GM21786 (cell line): ENCODE measurements at regions not wholly inside any gene's neighbourhood (a gene's known extent, or its start where the extent isn't known, plus 50 kb on each side); places are given as distances from the start of the nearest gene placed in this dataset.
"Not testable (repeated sequence)": the region's sequence is repeated elsewhere in the genome, so short reads cannot be mapped to it uniquely, and the experiment has no call there.

Experiments
- ATAC-seq: cut with Tn5 transposase; IDR thresholded peaks from one replicate; pipeline ENCODE4 v1.9.1; 2021; ENCODE audit not compliant: unreplicated experiment

DNA sequence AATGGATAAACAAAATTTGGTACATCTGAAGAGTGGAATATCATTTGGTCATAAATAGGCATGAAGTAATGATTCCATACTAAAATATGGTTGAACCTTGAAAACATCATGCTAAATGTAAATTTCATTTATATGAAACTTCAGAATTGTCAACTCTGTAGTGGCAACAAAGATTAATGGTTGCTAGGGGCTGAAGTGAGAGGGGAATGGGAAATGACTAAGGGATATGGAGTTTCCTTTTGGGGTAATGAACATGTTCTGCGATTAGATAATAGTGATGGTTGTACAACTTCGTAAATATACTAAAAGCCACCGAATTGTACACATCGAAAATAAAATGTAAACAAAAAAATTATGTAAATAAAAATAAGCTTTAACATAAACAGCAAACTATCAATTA lies 384.1 kb upstream of the STEAP1 start:
- no peak for ATAC-seq

DNA sequence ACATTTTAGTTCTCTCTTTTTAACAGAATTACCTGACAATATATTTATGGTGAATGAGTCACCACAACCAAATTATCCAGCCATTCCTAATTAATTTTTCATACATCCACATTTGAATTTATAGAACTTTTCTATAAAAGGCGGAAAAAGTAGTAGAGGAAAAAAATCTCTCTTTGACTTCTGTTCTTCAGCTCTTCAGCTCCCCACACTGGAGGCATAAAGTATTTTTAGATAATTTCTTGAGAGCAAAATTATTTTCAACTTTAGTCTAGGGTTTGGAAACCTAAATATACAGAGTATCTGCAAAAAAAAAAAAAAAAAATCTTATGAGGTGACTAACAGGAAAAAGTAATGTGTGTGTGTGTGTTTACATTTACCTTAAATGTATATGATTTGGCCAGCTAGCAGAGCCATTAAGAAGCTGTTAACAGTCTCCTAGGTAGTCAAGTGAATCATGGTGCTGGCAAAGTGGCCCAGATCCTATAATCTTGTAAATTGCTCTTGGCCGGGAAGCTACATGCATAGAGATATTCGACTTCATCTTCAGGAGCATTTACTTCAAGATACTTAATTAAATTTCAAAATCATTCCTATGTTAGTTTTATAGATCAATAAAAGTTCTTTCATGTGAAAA lies 383.1 kb upstream of the STEAP1 start:
- ATAC-seq = no peak

DNA sequence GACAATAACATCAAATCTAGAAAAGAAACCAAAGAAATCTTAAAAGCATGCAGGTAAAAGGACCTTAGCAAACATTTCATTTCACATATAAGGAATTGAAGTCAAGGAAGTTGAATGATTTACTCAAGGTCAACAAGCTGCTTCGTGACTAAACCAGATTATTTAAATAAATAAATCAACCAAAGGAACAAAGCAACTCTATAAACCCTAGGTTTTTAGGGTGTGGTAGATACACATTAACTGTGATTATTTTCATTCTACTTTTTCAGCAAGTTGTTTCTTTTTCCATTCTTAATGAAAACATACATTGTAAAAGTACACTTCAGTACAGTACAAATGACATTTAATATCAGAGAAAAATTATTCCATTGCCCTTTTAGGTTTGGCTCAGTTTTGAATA lies 382.0 kb upstream of the STEAP1 start:
- ATAC-seq = no peak

- ATAC-seq = no peak
These were observed 380.7 kb upstream of the STEAP1 start for GRCh38 chr7:89773611-89774010.

GRCh38 chr7:89775459-89775858 lies 378.8 kb upstream of the STEAP1 start:
- no peak for ATAC-seq

DNA sequence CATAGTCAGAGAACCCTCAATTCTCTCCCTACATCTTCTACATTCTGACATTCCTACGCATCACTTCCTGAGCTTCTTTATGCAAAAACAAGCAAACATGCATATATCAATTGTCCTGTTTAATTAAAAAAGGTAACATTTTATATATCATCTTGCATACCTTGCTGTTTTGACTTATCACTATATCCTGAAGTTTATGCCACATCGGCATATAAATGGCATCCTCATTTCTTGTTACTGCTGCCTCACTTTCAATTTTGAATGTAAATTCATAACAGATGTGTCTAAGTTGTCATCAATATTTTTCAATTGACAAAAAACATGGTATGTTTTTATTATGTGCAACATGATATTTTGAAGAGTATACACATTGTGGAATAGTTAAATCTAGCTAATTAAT lies 377.3 kb upstream of the STEAP1 start:
- no peak for ATAC-seq

GRCh38 chr7:89777499-89777898 lies 376.8 kb upstream of the STEAP1 start:
- ATAC-seq = no peak

- ATAC-seq = no peak
These were observed 374.0 kb upstream of the STEAP1 start for GRCh38 chr7:89780291-89780690.

- no peak for ATAC-seq
These were observed 357.8 kb upstream of the STEAP1 start for GRCh38 chr7:89796481-89796880.

DNA sequence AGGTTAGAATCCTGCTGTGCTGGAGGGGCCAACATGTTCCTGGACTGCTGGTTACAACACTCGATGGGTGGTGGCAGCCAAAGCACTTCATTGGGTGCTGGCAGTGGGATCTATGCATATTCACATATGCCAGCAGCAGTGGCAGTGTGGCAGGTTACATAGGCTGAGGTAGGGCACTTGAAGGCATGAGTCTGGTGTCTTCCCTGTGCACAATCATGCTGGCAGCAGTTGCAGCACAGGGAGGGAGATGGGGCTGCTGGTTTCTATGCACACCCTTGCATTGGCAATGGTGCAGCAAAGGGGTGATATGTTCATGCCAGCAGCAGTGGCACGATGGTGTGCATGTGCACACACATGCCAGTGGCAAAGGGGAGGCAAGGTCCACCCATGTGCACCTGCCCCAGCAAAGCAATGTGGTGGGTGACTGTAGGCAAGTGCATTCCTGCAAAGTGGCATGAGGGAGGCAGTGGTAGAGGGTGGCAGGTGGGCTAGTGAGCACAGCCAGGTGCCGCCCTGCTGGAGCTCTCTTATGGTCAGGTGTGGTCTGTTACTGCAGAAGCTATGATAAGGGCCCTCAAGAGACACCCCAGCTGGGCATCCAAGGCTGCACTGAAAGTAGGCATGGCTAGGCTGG lies 356.2 kb upstream of the STEAP1 start:
- ATAC-seq = no peak

GRCh38 chr7:89798599-89798996 lies 355.7 kb upstream of the STEAP1 start:
- no peak for ATAC-seq

DNA sequence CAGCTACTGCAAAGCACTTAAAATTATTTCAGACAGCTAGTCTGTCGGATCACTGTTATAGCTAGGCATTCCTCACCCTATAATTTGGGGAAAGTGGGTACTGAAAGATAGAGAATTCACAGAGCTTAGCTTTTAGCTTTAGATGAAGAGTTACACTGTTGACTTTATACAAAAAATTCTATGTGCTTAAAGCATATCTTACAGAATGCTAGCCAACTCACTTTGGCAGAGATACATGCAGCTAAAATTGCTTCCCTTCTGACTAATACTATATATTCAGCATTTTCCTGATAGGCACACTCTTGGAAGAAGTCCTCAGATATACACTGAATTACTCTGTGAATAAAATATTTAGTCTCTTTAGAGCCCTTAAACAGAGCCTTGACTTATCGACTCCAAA lies 353.5 kb upstream of the STEAP1 start:
- no peak for ATAC-seq

DNA sequence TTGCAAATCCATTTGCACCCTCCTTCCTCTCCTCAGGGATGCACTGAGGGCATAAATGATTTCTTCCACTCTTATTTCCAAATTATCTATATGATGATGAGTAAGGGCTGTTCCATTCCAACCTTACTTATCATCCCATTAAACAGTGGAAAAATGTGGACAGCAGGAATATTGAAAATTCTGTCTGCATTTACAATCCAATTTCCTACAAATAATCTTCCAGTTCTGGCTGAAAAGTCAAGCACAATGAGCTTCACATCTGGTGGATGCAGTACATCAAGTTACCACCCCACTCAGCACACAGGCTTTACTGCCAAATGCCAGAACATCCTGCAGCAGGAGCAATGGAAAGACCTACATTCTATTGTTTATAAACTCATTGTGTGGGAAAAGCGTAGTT lies 345.0 kb upstream of the STEAP1 start:
- ATAC-seq = no peak

DNA sequence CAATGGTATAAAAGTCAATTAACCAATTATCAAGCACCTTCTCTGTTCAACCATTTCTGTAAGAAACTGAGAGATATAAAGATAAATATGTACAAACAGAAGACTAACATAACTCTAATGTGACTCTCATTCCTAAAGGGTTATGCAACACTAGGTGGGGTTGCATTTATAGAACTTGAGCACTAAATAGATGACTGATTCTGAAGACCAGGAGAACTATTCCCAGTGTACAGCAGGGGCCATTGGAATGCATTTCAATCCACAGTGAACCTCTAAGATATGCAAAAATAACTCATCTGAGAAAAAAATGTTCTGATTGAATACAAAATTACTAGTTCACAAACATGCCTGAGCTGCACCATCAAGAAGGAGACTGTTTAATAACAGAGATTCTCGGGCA lies 341.2 kb upstream of the STEAP1 start:
- ATAC-seq = no peak

DNA sequence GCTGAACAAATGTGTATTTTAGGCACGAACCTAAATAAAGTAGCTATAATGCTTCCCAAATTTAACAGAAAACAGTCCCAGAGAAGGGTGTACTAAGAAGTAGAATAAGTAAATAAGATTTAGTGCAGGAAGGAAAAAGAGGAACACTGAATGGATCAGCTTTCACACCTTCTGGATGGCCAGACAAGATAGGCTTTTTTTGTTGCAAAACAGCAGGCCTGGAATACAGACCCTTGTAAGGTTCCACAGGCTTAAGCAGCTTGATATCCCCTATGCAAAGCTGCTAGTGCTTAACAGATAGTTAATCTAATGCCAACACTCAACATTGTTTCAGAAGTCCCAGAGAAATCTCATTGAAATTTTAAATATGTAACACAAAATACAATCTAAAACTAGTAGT lies 328.1 kb upstream of the STEAP1 start:
- ATAC-seq = no peak

- no peak for ATAC-seq
These were observed 327.7 kb upstream of the STEAP1 start for GRCh38 chr7:89826557-89826956.

DNA sequence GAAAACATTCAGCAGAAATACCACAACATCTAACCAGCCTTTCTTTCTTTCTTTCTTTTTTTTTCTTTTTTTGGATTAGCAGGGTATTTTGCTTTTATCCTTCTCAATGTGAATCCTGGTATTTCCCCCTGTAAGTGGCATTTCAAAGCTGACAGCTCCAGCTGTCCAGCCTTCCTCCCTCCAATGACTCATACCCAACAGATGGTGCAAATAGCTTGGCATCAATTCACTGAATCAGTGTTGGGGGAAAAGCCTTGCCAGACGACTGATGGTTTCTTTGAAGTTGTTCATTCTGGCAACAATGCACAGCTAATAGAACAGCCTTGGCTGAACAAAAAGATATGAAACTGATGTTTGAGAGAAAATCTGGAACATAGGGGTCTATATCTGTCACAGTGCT lies 316.8 kb upstream of the STEAP1 start:
- ATAC-seq = no peak

DNA sequence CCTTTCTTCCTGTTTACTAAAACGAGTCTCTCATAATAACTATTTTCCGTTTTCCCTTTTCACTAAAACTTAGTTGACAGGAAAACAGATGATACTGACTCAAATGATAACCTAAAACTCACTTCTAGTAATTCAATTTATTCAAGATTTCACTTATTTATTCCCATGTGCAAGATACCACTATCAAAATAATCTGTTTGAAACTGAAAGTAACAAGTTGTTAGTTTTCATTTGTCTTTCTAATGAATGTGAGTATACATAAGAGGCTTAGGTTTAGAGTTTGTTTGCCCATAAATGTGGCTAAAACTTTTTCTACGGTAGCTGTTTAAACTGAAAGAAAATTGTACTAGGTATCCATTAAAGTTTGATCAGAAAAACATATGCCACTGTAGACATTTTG lies 314.9 kb upstream of the STEAP1 start:
- peak; percentile 56 for ATAC-seq

DNA sequence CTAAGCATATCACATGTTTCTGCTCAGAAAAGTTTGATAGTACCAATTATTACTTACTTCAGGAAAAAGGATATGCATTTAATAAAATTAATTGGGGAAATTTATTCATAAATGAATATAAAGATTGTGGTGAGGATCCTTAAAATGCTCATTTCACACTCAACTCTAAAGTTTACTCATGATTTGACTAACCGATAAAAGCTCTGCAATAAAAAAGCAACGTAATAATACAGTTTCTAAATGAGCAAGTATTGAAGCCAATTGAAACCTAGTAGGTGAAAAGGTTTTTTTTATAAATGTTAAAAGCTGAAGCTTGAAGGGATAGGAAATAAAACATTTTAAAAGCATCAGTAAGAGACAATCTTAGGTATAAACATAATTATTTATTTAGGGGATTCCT lies 308.3 kb upstream of the STEAP1 start:
- no peak for ATAC-seq

DNA sequence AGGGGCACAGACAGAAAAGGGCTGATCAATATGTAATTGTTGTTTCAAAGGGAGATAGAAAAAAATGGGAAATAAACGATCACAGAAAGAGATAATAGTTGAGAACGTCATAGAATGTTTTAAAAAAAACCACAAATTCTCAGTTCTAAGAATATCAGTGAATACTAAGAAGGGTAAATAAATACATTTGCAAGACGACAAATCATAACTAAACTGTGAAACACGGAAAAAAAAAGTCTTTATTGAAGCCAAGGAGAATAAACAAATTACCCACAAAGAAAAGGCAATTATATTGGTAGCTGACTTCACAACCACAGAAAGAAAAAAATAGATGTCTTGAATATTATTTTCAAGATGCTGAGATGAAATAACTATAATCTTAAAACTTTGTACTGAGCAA lies 305.2 kb upstream of the STEAP1 start:
- no peak for ATAC-seq

- ATAC-seq = not testable (repeated sequence)
These were observed 297.2 kb upstream of the STEAP1 start for GRCh38 chr7:89857053-89857452.

DNA sequence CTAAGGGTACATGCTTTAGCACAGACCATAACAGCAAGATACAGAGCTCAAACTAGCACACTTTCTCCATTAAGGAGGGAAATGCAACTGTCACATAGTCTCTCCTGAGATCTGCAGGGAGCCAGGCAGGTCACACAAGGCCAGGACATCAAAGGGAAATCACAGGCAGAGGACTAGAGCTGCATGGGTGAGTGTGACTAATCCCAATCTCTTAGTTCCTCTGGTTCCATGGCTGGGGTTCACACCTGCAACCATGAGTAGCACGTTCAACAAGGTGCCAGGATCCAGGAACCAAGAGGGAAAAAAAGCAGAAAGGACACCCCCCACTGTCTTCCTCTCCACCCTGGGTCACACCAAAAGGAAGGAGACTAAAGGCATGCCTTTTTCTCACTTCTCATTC lies 296.5 kb upstream of the STEAP1 start:
- no peak for ATAC-seq

DNA sequence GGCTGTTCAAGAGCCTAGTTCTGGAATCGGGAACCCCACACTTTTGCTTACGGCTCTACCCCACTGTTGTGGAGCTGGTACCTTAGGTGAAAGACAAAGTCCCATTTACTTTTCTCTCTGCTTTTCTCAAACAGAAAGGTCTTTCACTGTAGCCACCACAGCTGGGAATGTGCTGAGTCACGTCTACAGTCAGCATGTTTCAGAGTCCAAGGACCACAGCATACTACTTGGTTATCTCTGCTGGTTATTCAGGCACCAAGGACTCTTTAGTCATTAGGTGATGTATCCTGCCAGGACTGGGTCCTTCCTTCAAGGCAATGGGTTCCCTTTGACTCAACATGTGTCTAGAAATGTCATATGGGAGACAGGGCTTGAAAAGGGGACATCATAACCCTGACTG lies 266.8 kb upstream of the STEAP1 start:
- no peak for ATAC-seq
